ENCODE measurements at regions not wholly inside any gene's neighbourhood (a gene's known extent, or its start where the extent isn't known, plus 50 kb on each side); places are given as distances from the start of the nearest gene placed in this dataset.
A peak's percentile ranks its signal among the peaks of the same experiment; 100 is the strongest.

DNA sequence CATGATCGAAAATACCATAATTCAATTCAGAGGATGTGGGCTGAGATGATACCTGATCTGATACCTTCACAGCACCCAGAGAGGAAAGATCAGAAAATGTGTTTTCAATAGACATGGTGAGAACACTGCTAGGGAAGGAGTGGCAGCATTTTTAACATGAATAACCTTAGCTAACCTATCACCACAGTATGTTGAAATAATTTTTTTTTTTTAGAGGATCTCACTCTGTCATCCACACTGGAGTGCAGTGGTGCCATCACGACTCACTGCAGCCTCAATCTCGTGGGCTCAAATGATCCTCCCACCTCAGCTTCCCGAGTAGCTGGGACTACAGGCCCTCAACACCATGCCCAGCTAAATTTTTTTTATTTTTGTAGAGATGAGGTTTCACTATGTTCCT, 90.5 kb upstream of the RAPGEF2 start:
- H3K4me3 ChIP-seq (replicated peaks in 1 of 2; ENCODE audit: low read depth in 2 of 2, low read length in 2 of 2) = no peak overlapping the region
- no peak for TF ChIP-seq CTCF (IDR thresholded peaks at IDR 0.05; ENCODE audit: low read depth, low read length)
- DNase-seq (ENCODE audit: low read depth in 2 of 2) = peak in 1 of 2 donors; percentile 62

DNA sequence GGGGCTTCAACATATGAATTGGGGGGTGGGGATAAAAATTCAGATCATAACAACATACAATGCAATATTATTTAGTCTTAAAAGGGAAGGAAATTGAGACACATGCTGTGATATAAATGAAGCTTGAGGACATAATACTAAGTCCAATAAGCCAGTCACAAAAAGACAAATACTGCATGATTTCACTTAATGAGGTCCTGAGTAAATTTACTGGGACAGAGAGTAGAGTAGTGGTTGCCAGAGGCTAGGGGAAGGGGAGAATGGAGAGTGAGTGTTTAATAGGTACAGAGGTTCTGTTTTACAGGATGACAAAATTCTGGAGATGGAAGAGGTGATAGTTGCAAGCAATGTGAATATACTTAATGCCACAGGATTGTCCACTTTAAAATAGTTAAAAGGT, 89.2 kb upstream of the RAPGEF2 start:
- DNase-seq (ENCODE audit: low read depth in 2 of 2) = no peak

GRCh38 chr4:159014859-159015258, 88.0 kb upstream of the RAPGEF2 start:
- DNase-seq (ENCODE audit: low read depth in 2 of 2) = no peak
- TF ChIP-seq CTCF (IDR thresholded peaks at IDR 0.05; ENCODE audit: low read depth, low read length) = no peak
- no peak overlapping the region for H3K4me3 ChIP-seq (replicated peaks in 1 of 2; ENCODE audit: low read depth in 2 of 2, low read length in 2 of 2)

More for the DNA sequence above, 89.2 kb upstream of the RAPGEF2 start:
- H3K4me3 ChIP-seq (replicated peaks in 1 of 2; ENCODE audit: low read depth in 2 of 2, low read length in 2 of 2) = no peak overlapping the region
- no peak for TF ChIP-seq CTCF (IDR thresholded peaks at IDR 0.05; ENCODE audit: low read depth, low read length)

DNA sequence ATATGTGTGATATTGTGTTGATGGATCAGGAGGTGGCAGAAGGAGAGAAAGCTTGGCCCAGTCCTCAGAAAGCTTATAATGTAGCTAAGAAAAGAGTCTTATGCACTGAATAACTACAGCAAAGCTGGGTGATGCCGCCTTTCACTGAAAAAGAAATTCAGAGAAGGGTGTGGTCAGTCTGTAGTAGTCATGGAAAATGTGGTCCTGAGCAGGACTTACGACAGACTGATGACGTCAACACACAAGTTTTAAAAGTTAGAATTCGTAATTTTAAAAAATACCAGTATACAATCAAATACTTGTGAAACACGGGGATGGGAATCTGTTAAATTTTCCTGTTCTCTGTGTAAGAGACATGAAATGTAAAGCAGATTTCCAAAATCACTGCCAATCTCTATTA, 87.0 kb upstream of the RAPGEF2 start:
- TF ChIP-seq CTCF (IDR thresholded peaks at IDR 0.05; ENCODE audit: low read depth, low read length) = no peak
- H3K4me3 ChIP-seq (replicated peaks in 1 of 2; ENCODE audit: low read depth in 2 of 2, low read length in 2 of 2) = no peak overlapping the region
- DNase-seq (ENCODE audit: low read depth in 2 of 2) = peak in 1 of 2 donors; percentile 36

DNA sequence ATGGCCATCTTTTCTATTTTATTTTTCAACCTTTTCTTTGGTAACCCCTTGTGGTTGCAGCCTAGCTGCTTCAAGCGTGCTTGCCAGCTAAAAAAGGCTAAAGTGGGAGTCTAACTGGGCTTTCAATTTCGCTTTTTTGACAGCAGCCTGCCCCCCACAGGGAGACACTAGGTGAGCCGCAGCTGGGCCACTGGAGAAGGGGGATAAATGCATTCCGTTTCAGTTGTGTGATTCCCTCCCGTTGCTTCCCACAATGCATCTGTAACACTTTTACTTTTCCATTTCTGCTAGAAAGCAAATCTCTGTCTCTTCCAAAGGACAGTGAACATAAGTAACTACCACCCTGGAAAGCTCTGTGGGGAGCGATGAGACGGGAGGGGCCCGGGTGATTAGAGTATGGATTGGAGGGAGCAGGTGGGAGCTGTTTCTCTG, 86.3 kb upstream of the RAPGEF2 start:
- DNase-seq (ENCODE audit: low read depth in 2 of 2) = peak in 1 of 2 donors; percentile 6
- TF ChIP-seq CTCF (IDR thresholded peaks at IDR 0.05; ENCODE audit: low read depth, low read length) = no peak
- no peak overlapping the region for H3K4me3 ChIP-seq (replicated peaks in 1 of 2; ENCODE audit: low read depth in 2 of 2, low read length in 2 of 2)

DNA sequence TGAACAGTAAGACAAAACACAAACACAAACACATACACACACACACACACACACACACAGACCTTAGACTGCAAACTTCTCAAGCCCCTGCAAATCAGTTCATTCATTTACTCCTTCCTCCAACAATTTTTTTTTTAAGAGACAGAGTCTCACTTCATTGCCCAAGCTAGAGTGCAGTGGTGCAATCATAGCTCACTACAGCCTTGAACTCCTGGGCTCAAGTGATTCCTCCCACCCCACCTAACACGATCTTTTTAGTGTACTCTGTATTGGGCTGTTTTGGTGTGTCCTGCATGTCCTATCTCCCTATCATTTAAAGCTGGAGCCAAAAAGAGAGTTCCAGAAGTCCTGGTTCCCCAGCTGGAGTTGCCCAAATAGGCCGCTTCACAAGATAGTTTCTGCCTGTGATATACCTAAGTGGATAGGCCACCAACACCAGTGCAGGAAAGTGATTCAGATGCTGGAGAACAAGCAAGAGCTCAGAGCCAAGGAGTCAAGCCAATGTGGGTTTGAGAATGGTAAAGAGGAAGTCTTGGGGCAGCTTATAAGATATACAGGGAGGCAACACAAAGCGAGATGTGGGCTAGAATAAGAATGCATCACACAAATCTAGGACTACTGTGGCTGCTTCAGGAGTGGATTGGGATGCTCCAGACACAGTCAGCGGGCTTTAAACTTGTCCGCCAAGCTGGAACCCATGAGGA, 85.4 kb upstream of the RAPGEF2 start:
- H3K4me3 ChIP-seq (replicated peaks in 1 of 2; ENCODE audit: low read depth in 2 of 2, low read length in 2 of 2) = no peak overlapping the region
- DNase-seq (ENCODE audit: low read depth in 2 of 2) = no peak
- TF ChIP-seq CTCF (IDR thresholded peaks at IDR 0.05; ENCODE audit: low read depth, low read length) = no peak

All from cardiac fibroblast (primary cell).